GM18868 (cell line): ENCODE measurements at regions not wholly inside any gene's neighbourhood (a gene's known extent, or its start where the extent isn't known, plus 50 kb on each side); places are given as distances from the start of the nearest gene placed in this dataset.

Experiments
- ATAC-seq: cut with Tn5 transposase; IDR thresholded peaks from one replicate; pipeline ENCODE4 v1.9.1; 2021; ENCODE audit warnings: mild to moderate bottlenecking, moderate library complexity; ENCODE audit not compliant: unreplicated experiment

GRCh38 chr21:16402752-16403151 lies 673.0 kb downstream of the USP25 start:
- no peak for ATAC-seq

GRCh38 chr21:16404776-16405175 lies 675.0 kb downstream of the USP25 start:
- no peak for ATAC-seq

GRCh38 chr21:16406355-16406754 lies 676.6 kb downstream of the USP25 start:
- no peak for ATAC-seq

- no peak for ATAC-seq
Measured at GRCh38 chr21:16407403-16408240, 677.8 kb downstream of the USP25 start.

- ATAC-seq, result no peak
Measured at GRCh38 chr21:16408280-16408679, 678.5 kb downstream of the USP25 start.

- ATAC-seq, result no peak
Measured at GRCh38 chr21:16409352-16409751, 679.6 kb downstream of the USP25 start.

- no peak for ATAC-seq
Measured at GRCh38 chr21:16418226-16418625, 688.4 kb downstream of the USP25 start.

GRCh38 chr21:16418642-16419041 lies 688.9 kb downstream of the USP25 start:
- ATAC-seq, result no peak

GRCh38 chr21:16419188-16419921 lies 689.6 kb downstream of the USP25 start:
- ATAC-seq, result no peak

- no peak for ATAC-seq
Measured at GRCh38 chr21:16420031-16420724, 690.4 kb downstream of the USP25 start.

- no peak for ATAC-seq
Measured at GRCh38 chr21:16421007-16421406, 691.2 kb downstream of the USP25 start.

- no peak for ATAC-seq
Measured at GRCh38 chr21:16421965-16422364, 692.2 kb downstream of the USP25 start.

GRCh38 chr21:16422702-16423101 lies 692.9 kb downstream of the USP25 start:
- ATAC-seq, result no peak

GRCh38 chr21:16423921-16424320 lies 694.1 kb downstream of the USP25 start:
- ATAC-seq, result no peak

GRCh38 chr21:16424331-16424751 lies 694.6 kb downstream of the USP25 start:
- ATAC-seq, result no peak

GRCh38 chr21:16425376-16425775 lies 695.6 kb downstream of the USP25 start:
- ATAC-seq, result no peak

GRCh38 chr21:16426936-16427335 lies 697.2 kb downstream of the USP25 start:
- no peak for ATAC-seq

- no peak for ATAC-seq
Measured at GRCh38 chr21:16427587-16428087, 697.9 kb downstream of the USP25 start.

GRCh38 chr21:16437586-16437985 lies 707.8 kb downstream of the USP25 start:
- no peak for ATAC-seq

- ATAC-seq, result no peak
Measured at GRCh38 chr21:16438761-16439160, 709.0 kb downstream of the USP25 start.

GRCh38 chr21:16441789-16442188 lies 712.0 kb downstream of the USP25 start:
- no peak for ATAC-seq
